HFFc6 (cell line): ENCODE measurements at regions not wholly inside any gene's neighbourhood (a gene's known extent, or its start where the extent isn't known, plus 50 kb on each side); places are given as distances from the start of the nearest gene placed in this dataset.
"Not testable (repeated sequence)": the region's sequence is repeated elsewhere in the genome, so short reads cannot be mapped to it uniquely, and the experiment has no call there.

Experiments used
- DNase-seq: peaks from one replicate; pipeline ENCODE4 v3.0.0-alpha.2; 2018
- H3K27ac Mint-ChIP-seq: 2 replicates; pipeline ENCODE4 v1.8.0; 2020; ENCODE audit warnings: mild to moderate bottlenecking, mixed read lengths
- H3K27me3 Mint-ChIP-seq: 2 replicates; pipeline ENCODE4 v1.8.0; 2021; ENCODE audit warnings: mild to moderate bottlenecking, moderate library complexity, mixed read lengths; ENCODE audit not compliant: insufficient read depth
- H3K36me3 Mint-ChIP-seq: 2 replicates; pipeline ENCODE4 v1.8.0; 2021; ENCODE audit warnings: low read depth, mixed read lengths
- H3K4me1 Mint-ChIP-seq: 2 replicates; pipeline ENCODE4 v1.8.0; 2020; ENCODE audit warnings: low read depth, mixed read lengths
- H3K4me3 Mint-ChIP-seq: 2 replicates; pipeline ENCODE4 v1.8.0; 2020; ENCODE audit warnings: mild to moderate bottlenecking, moderate library complexity, mixed read lengths
- H3K9me3 Mint-ChIP-seq: 2 replicates; pipeline ENCODE4 v1.8.0; 2020; ENCODE audit warnings: mild to moderate bottlenecking, mixed read lengths
- CTCF ChIP-seq: fragments of 200-600 bp; sonication (generic); IDR thresholded peaks from 2 replicates; pipeline ENCODE4 v1.5.0; 2021; ENCODE audit warnings: antibody characterized with exemption, mild to moderate bottlenecking

- Mint-ChIP-seq H3K36me3 (no peaks in the 10 kb centered on the region), H3K27ac (no peak overlapping the region), H3K9me3 (no peaks in the 10 kb centered on the region), H3K4me3 (no peak overlapping the region), H3K4me1 (no peaks in the 10 kb centered on the region), H3K27me3 (peaks cover 4% of the 10 kb centered on the region; the same call in 1 of the 2 replicates)
- TF ChIP-seq CTCF: no peak
- no peak for DNase-seq
Observed at GRCh38 chr16:27640277-27640600, 90.3 kb downstream of the KATNIP start.

GRCh38 chr16:27641260-27641659 lies 91.3 kb downstream of the KATNIP start:
- Mint-ChIP-seq H3K36me3 (no peaks in the 10 kb centered on the region), H3K4me1 (no peaks in the 10 kb centered on the region), H3K27ac (no peak overlapping the region), H3K27me3 (peaks cover 4% of the 10 kb centered on the region; the same call in 1 of the 2 replicates), H3K4me3 (no peak overlapping the region), H3K9me3 (no peaks in the 10 kb centered on the region)
- no peak for TF ChIP-seq CTCF
- DNase-seq: no peak

GRCh38 chr16:27641734-27642415 lies 91.9 kb downstream of the KATNIP start:
- not testable (repeated sequence) for H3K4me3 Mint-ChIP-seq, H3K36me3 Mint-ChIP-seq, H3K9me3 Mint-ChIP-seq, DNase-seq, H3K27ac Mint-ChIP-seq, H3K27me3 Mint-ChIP-seq, H3K4me1 Mint-ChIP-seq

- peak; percentile 3 for DNase-seq
- Mint-ChIP-seq H3K9me3 (no peaks in the 10 kb centered on the region), H3K36me3 (no peaks in the 10 kb centered on the region), H3K27ac (no peak overlapping the region), H3K4me3 (no peak overlapping the region), H3K4me1 (no peaks in the 10 kb centered on the region; the same call in 1 of the 2 replicates), H3K27me3 (peaks cover 4% of the 10 kb centered on the region; the same call in 1 of the 2 replicates)
- TF ChIP-seq CTCF: peak; percentile 71
Observed at GRCh38 chr16:27642756-27643155, 92.8 kb downstream of the KATNIP start.

GRCh38 chr16:27644165-27644564 lies 94.2 kb downstream of the KATNIP start:
- no peaks in the 10 kb centered on the region for H3K36me3 Mint-ChIP-seq
- no peaks in the 10 kb centered on the region for H3K9me3 Mint-ChIP-seq
- no peak for TF ChIP-seq CTCF
- no peak for DNase-seq
- H3K4me1 Mint-ChIP-seq: no peaks in the 10 kb centered on the region; the same call in 1 of the 2 replicates
- peaks cover 6% of the 10 kb centered on the region for H3K27me3 Mint-ChIP-seq
- no peak overlapping the region for H3K4me3 Mint-ChIP-seq
- H3K27ac Mint-ChIP-seq: no peak overlapping the region

- peaks cover 6% of the 10 kb centered on the region for H3K27me3 Mint-ChIP-seq
- H3K27ac Mint-ChIP-seq: no peak overlapping the region
- H3K9me3 Mint-ChIP-seq: no peaks in the 10 kb centered on the region
- H3K4me1 Mint-ChIP-seq: peaks cover 11% of the 10 kb centered on the region; the same call in 1 of the 2 replicates
- H3K4me3 Mint-ChIP-seq: no peak overlapping the region
- DNase-seq: no peak
- peaks cover 4% of the 10 kb centered on the region; the same call in 1 of the 2 replicates for H3K36me3 Mint-ChIP-seq
- no peak for TF ChIP-seq CTCF
Observed at GRCh38 chr16:27645396-27645795, 95.5 kb downstream of the KATNIP start.
